ENCODE measurements at regions not wholly inside any gene's neighbourhood (a gene's known extent, or its start where the extent isn't known, plus 50 kb on each side); places are given as distances from the start of the nearest gene placed in this dataset.

DNA sequence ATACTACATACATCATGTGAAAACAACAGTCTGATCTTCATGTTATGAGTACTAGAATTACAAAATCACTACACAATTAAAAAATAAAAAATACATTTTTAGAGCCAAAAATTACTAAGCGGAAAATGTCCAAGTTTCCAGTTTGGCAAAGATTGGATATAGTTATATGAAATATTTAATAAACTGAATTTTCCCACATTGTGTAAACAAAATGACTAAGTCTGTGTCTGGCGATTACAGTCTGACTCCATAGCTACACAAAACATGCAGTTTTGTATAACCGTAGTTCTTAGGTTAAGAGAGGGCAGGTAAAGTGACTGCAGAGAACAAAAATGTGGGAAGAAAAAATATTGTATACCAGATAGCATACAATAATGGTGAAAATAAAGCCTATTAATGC is 59.2 kb upstream of the TMEM47 start:
- intact Hi-C loops (cut with DNase I; ENCODE audit: low total_unique reads) = no loop called here
- TF ChIP-seq POLR2A (IDR thresholded peaks at IDR 0.05) (no peak), EP300 (IDR thresholded peaks at IDR 0.05) (no peak), CTCF (IDR thresholded peaks at IDR 0.05) (no peak), POLR2AphosphoS5 (IDR thresholded peaks at IDR 0.05) (no peak)
- DNase-seq = peak in 1 of 2 donors; percentile 3
- no peak overlapping the region for H3K4me3 ChIP-seq
- no peak overlapping the region for H3K27ac ChIP-seq
- no peaks in the 10 kb centered on the region for H3K36me3 ChIP-seq
- no peaks in the 10 kb centered on the region for H3K27me3 ChIP-seq
- H3K9me3 ChIP-seq = no peaks in the 10 kb centered on the region
- H3K4me1 ChIP-seq = no peaks in the 10 kb centered on the region
- WGBS, 5 donors = 44 to 64% (median 58%) methylated on average over 3 of the region's 3 CpGs

GRCh38 chrX:34734383-34734782 is 77.3 kb upstream of the TMEM47 start:
- no peak overlapping the region for H3K4me3 ChIP-seq
- WGBS, 5 donors = 23 to 83% (median 57%) methylated on average over 1 of the region's 1 CpG
- H3K27me3 ChIP-seq = no peaks in the 10 kb centered on the region
- no peaks in the 10 kb centered on the region for H3K36me3 ChIP-seq
- no peak for DNase-seq
- H3K27ac ChIP-seq = no peak overlapping the region
- no peaks in the 10 kb centered on the region for H3K4me1 ChIP-seq
- no peak for TF ChIP-seq CTCF (IDR thresholded peaks at IDR 0.05)
- no peak for TF ChIP-seq EP300 (IDR thresholded peaks at IDR 0.05)
- TF ChIP-seq POLR2A (IDR thresholded peaks at IDR 0.05) = no peak
- TF ChIP-seq POLR2AphosphoS5 (IDR thresholded peaks at IDR 0.05) = no peak
- intact Hi-C loops (cut with DNase I; ENCODE audit: low total_unique reads) = no loop called here
- no peaks in the 10 kb centered on the region for H3K9me3 ChIP-seq

- intact Hi-C loops (cut with DNase I; ENCODE audit: low total_unique reads) = no loop called here
- no peaks in the 10 kb centered on the region for H3K9me3 ChIP-seq
- no peak overlapping the region for H3K27ac ChIP-seq
- no peak overlapping the region for H3K4me3 ChIP-seq
- H3K36me3 ChIP-seq = no peaks in the 10 kb centered on the region
- WGBS, 5 donors = 72 to 81% (median 81%) methylated on average over 4 of the region's 4 CpGs
- H3K4me1 ChIP-seq = no peaks in the 10 kb centered on the region
- TF ChIP-seq POLR2A (IDR thresholded peaks at IDR 0.05) (no peak), EP300 (IDR thresholded peaks at IDR 0.05) (no peak)
- no peaks in the 10 kb centered on the region for H3K27me3 ChIP-seq
- DNase-seq = no peak
Observed at GRCh38 chrX:34744521-34744920, 87.4 kb upstream of the TMEM47 start.

DNA sequence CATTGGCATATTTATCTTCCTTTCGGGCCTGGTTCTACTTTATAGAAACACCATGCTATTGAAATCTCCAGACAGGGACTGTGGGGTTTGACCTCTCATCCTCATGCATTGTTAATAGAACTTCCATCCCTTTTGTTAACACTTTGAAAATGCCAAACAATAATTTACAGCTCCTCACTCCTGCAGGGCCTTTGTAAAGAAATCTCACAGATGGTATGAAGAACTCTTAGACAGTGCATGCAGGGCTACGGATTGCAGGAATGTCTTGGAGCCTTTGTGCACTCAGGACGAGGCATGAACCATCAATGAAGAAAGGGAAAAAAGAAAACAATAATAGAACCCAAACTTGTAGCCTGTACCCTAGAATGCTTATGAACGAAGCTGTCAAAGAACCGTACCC is 92.8 kb upstream of the TMEM47 start:
- Histone ChIP-seq H3K27ac (no peak overlapping the region), H3K4me1 (no peaks in the 10 kb centered on the region), H3K27me3 (no peaks in the 10 kb centered on the region), H3K36me3 (no peaks in the 10 kb centered on the region), H3K4me3 (no peak overlapping the region), H3K9me3 (no peaks in the 10 kb centered on the region)
- WGBS, 5 donors = 67 to 80% (median 73%) methylated on average over 5 of the region's 5 CpGs
- intact Hi-C loops (cut with DNase I; ENCODE audit: low total_unique reads) = no loop called here
- no peak for TF ChIP-seq EP300 (IDR thresholded peaks at IDR 0.05)
- no peak for TF ChIP-seq POLR2A (IDR thresholded peaks at IDR 0.05)
- no peak for TF ChIP-seq POLR2AphosphoS5 (IDR thresholded peaks at IDR 0.05)
- TF ChIP-seq CTCF (IDR thresholded peaks at IDR 0.05) = no peak
- DNase-seq = no peak

DNA sequence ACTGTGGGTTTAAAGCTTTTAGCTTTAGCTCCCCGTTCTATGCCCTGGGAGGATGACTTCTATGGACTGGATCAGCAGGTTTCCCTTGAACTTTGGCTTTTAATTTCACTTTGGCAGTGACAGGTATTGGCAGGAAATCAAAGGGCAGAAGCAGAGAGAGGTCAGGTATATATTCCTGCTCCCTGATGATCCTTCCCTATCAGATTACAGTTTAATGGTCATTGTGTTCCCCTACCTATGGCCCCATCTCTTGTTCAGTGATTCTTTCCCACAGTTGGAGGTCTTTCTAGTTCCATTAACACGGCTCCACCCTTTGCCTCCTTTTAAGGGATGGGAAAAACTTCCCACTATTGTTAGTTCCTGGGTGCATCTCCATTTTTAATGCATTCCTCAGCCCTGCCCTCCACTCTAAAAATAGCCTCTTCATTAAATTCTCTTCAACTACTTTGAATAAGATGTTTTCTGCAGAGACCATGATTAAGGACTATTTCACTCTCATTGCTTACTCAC is 107.8 kb upstream of the TMEM47 start:
- intact Hi-C loops (cut with DNase I; ENCODE audit: low total_unique reads) = no loop called here
- TF ChIP-seq CTCF (IDR thresholded peaks at IDR 0.05) (no peak), EP300 (IDR thresholded peaks at IDR 0.05) (no peak)
- Histone ChIP-seq H3K4me1 (no peaks in the 10 kb centered on the region), H3K36me3 (no peaks in the 10 kb centered on the region), H3K9me3 (no peaks in the 10 kb centered on the region), H3K27me3 (no peaks in the 10 kb centered on the region), H3K27ac (no peak overlapping the region), H3K4me3 (no peak overlapping the region)
- WGBS, 5 donors = 35 to 54% (median 50%) methylated on average over 2 of the region's 2 CpGs
- DNase-seq = no peak

All from stomach (tissue), 8 donors.